Chondrocyte (in vitro differentiated cells): ENCODE measurements at regions not wholly inside any gene's neighbourhood (a gene's known extent, or its start where the extent isn't known, plus 50 kb on each side); places are given as distances from the start of the nearest gene placed in this dataset.
A peak's percentile ranks its signal among the peaks of the same experiment; 100 is the strongest.

ENCODE experiments used
- DNase-seq: peaks from one replicate; pipeline ENCODE4 v3.0.0; 2021; ENCODE audit warnings: mixed read lengths, low spot score
- H3K27ac Mint-ChIP-seq: one replicate; pipeline ENCODE4 v1.8.0; 2021; ENCODE audit warnings: mild to moderate bottlenecking, moderate library complexity, mixed read lengths; ENCODE audit not compliant: unreplicated experiment
- H3K27me3 Mint-ChIP-seq: 2 replicates; pipeline ENCODE4 v1.8.0; 2021; ENCODE audit warnings: low read depth, mixed read lengths
- H3K36me3 Mint-ChIP-seq: 2 replicates; pipeline ENCODE4 v1.8.0; 2021; ENCODE audit warnings: low read depth, mixed read lengths
- H3K4me1 Mint-ChIP-seq: 2 replicates; pipeline ENCODE4 v1.8.0; 2021; ENCODE audit warnings: low read depth, mild to moderate bottlenecking, mixed read lengths
- H3K4me3 Mint-ChIP-seq: one replicate; pipeline ENCODE4 v1.8.0; 2021; ENCODE audit warnings: mild to moderate bottlenecking, moderate library complexity, mixed read lengths; ENCODE audit not compliant: unreplicated experiment
- H3K9me3 Mint-ChIP-seq: 2 replicates; pipeline ENCODE4 v1.8.0; 2021; ENCODE audit warnings: low read depth, mixed read lengths
- TF ChIP-seq, protein P1 (sequence below): fragments of 200-600 bp; sonication (generic); IDR thresholded peaks from 2 replicates; pipeline ENCODE4 v1.5.0; 2021; ENCODE audit warnings: antibody characterized with exemption, mild to moderate bottlenecking, moderate library complexity

DNA sequence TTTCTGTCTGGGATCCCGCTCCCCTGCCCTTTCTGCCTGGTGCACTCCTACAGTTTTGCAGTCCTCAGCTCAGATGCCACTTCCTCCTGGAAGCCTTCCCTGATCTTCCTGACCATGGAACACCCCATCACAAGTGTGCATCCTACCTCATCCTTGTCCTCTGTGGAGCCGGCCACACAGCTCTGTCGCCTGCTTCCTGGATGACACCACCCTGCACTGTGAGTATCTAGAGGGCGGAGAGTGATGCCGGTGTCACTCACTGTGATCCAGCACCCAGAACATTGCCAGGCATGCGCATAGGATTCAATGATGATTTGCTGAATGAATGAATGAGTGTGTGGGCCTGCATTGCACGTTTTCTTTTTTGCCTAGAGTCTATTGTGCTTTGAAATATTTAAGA, 529.9 kb downstream of the TCERG1L start:
- H3K27ac Mint-ChIP-seq, result no peak overlapping the region
- TF ChIP-seq, protein P1, sequence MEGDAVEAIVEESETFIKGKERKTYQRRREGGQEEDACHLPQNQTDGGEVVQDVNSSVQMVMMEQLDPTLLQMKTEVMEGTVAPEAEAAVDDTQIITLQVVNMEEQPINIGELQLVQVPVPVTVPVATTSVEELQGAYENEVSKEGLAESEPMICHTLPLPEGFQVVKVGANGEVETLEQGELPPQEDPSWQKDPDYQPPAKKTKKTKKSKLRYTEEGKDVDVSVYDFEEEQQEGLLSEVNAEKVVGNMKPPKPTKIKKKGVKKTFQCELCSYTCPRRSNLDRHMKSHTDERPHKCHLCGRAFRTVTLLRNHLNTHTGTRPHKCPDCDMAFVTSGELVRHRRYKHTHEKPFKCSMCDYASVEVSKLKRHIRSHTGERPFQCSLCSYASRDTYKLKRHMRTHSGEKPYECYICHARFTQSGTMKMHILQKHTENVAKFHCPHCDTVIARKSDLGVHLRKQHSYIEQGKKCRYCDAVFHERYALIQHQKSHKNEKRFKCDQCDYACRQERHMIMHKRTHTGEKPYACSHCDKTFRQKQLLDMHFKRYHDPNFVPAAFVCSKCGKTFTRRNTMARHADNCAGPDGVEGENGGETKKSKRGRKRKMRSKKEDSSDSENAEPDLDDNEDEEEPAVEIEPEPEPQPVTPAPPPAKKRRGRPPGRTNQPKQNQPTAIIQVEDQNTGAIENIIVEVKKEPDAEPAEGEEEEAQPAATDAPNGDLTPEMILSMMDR, result no peak
- peaks cover 13% of the 10 kb centered on the region for H3K9me3 Mint-ChIP-seq
- DNase-seq, result no peak
- no peaks in the 10 kb centered on the region for H3K4me1 Mint-ChIP-seq
- no peaks in the 10 kb centered on the region for H3K36me3 Mint-ChIP-seq
- no peaks in the 10 kb centered on the region for H3K27me3 Mint-ChIP-seq
- H3K4me3 Mint-ChIP-seq, result no peak overlapping the region

DNA sequence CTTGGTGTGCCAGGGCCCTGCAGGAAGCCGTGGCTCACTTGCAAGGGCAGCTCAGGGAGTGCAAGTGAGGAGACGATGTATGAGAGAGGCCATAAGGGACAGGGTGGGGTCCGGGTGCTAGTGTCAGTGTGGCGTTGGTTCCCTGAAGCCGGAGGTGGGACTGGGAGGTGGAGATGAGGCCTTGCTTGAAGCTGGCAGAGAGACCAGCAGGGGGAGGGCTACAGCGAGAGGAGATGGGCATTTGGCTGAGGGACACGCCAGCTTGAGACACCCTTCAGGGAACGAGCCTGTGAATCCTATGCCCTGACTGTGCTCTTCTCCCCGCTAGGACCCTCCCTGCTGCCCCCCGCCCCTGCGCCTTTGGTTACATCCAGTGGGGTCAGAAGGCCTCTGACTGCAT, 529.1 kb downstream of the TCERG1L start:
- Mint-ChIP-seq H3K4me3 (no peak overlapping the region), H3K27ac (no peak overlapping the region), H3K4me1 (no peaks in the 10 kb centered on the region), H3K27me3 (no peaks in the 10 kb centered on the region), H3K36me3 (no peaks in the 10 kb centered on the region), H3K9me3 (peaks cover 10% of the 10 kb centered on the region)
- TF ChIP-seq, protein P1, result no peak
- DNase-seq, result no peak

DNA sequence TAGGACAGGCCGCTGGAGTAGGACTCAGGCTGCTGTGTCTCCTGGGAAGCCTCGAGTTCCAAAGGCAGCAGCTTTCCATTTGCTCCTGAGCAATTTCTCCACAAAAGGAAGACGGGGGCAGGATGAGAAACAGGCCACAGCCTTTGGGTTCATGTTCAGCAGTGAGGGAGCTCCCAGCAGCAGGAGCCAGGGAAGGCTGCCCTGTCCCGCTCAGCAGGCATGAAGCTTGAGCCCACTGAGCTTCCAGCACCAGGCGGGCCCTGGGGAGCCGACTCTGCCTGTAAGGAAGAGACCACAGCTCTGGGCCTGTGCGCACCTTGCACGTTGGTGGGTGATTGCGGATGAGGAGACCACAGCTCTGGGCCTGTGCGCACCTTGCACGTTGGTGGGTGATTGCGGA, 527.2 kb downstream of the TCERG1L start:
- H3K9me3 Mint-ChIP-seq, result peaks cover 8% of the 10 kb centered on the region
- no peaks in the 10 kb centered on the region for H3K4me1 Mint-ChIP-seq
- no peak for DNase-seq
- H3K27ac Mint-ChIP-seq, result no peak overlapping the region
- no peak overlapping the region for H3K4me3 Mint-ChIP-seq
- TF ChIP-seq, protein P1, result no peak
- no peaks in the 10 kb centered on the region for H3K27me3 Mint-ChIP-seq
- no peaks in the 10 kb centered on the region for H3K36me3 Mint-ChIP-seq

DNA sequence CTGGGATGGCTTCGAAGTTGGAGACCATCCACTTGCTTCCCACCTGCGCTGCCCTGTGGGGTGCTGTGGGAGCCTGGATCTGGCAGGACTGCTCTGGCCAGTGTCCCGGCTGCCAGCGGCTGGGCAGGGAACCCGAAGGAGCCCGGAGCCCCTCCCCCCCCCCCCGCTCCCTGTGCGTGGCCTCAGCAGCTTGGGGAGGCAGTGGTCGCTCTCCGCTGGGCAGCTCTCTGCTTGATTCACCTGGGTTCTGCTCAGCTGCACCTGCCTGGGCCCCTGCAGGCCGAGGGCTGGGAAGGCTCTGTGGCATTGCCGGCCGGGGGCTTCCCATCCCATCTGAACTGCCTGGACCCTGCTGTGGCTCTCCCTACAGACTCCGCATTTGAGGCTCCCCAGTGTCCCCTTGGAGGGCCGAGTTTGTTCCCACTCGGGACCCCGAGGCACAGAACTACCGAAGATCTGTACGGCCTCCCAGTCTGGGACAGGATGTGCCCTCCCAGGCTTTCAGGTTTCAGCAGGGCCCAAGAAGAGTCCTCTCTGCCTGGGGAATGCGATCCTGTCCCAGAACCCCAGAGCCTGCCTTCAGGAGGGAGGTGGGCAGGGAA, 525.1 kb downstream of the TCERG1L start:
- TF ChIP-seq, protein P1, result no peak
- DNase-seq, result peak; percentile 74
- H3K4me1 Mint-ChIP-seq, result no peaks in the 10 kb centered on the region
- peaks cover 8% of the 10 kb centered on the region for H3K9me3 Mint-ChIP-seq
- H3K27ac Mint-ChIP-seq, result no peak overlapping the region
- H3K27me3 Mint-ChIP-seq, result no peaks in the 10 kb centered on the region
- no peak overlapping the region for H3K4me3 Mint-ChIP-seq
- H3K36me3 Mint-ChIP-seq, result no peaks in the 10 kb centered on the region

DNA sequence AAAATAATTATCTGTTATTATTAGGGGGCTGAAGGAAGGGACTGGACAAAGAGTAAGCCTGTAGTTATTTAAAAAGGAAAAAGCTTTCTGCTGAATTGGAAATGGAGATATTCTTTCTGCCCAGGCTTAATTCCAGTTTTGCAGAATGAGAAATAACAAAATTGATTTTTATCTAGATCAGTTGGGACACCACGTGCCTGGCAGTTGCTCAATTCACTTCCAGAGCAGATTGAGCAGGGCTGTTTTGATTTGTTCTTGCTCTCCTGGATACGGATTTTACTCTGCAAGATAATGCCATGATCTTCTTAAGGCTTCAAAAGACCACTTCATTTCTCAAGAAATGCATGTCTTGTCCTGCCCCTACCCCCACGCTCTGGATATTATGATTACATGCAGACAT, 524.3 kb downstream of the TCERG1L start:
- no peak for DNase-seq
- TF ChIP-seq, protein P1, result no peak
- no peak overlapping the region for H3K4me3 Mint-ChIP-seq
- H3K27ac Mint-ChIP-seq, result no peak overlapping the region
- no peaks in the 10 kb centered on the region for H3K4me1 Mint-ChIP-seq
- H3K27me3 Mint-ChIP-seq, result no peaks in the 10 kb centered on the region
- H3K9me3 Mint-ChIP-seq, result peaks cover 6% of the 10 kb centered on the region
- H3K36me3 Mint-ChIP-seq, result no peaks in the 10 kb centered on the region
